ENCODE measurements at regions not wholly inside any gene's neighbourhood (a gene's known extent, or its start where the extent isn't known, plus 50 kb on each side); places are given as distances from the start of the nearest gene placed in this dataset.

DNA sequence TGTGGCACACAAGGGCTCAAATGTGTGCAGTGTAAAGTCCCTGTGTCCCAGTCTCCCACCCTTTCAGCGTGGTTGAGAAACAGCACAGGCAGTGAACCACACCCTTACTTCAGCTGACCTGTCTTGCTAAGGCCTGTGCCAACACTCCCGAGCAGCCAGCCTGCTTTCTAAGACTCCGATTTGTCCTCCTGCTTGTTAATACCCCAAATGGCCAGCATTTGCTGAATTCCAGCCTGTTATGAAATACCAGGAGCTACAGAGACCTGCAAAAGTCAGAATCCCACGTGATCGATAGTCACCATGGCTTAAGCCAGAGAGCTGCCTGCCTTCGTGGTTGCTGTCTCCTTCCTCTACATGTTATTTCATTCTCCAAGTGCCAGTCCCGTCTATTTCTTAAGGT lies 200.5 kb downstream of the FGF9 start:
- TF ChIP-seq, protein P1, sequence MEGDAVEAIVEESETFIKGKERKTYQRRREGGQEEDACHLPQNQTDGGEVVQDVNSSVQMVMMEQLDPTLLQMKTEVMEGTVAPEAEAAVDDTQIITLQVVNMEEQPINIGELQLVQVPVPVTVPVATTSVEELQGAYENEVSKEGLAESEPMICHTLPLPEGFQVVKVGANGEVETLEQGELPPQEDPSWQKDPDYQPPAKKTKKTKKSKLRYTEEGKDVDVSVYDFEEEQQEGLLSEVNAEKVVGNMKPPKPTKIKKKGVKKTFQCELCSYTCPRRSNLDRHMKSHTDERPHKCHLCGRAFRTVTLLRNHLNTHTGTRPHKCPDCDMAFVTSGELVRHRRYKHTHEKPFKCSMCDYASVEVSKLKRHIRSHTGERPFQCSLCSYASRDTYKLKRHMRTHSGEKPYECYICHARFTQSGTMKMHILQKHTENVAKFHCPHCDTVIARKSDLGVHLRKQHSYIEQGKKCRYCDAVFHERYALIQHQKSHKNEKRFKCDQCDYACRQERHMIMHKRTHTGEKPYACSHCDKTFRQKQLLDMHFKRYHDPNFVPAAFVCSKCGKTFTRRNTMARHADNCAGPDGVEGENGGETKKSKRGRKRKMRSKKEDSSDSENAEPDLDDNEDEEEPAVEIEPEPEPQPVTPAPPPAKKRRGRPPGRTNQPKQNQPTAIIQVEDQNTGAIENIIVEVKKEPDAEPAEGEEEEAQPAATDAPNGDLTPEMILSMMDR (IDR thresholded peaks at IDR 0.05 in 2 of 3, conservative IDR thresholded peaks at IDR 0.05 in 1 of 3; ENCODE audit: insufficient read depth in 2 of 3, low read depth in 1 of 3, low read length in 3 of 3) = no peak
- no peak for TF ChIP-seq SOX6 (IDR thresholded peaks at IDR 0.05)
- TF ChIP-seq RCOR1 (IDR thresholded peaks at IDR 0.05; ENCODE audit: borderline replicate concordance in 1 of 2, low read depth in 2 of 2, low read length in 2 of 2) = no peak
- no peak for TF ChIP-seq NRF1 (conservative IDR thresholded peaks at IDR 0.05 in 1 of 2, IDR thresholded peaks at IDR 0.05 in 1 of 2)
- TF ChIP-seq ZSCAN32 (CRISPR knock-in tag; IDR thresholded peaks at IDR 0.05) = no peak
- TF ChIP-seq, protein P2, sequence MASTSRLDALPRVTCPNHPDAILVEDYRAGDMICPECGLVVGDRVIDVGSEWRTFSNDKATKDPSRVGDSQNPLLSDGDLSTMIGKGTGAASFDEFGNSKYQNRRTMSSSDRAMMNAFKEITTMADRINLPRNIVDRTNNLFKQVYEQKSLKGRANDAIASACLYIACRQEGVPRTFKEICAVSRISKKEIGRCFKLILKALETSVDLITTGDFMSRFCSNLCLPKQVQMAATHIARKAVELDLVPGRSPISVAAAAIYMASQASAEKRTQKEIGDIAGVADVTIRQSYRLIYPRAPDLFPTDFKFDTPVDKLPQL (IDR thresholded peaks at IDR 0.05; ENCODE audit: extremely low read depth, insufficient read length) = no peak
- TF ChIP-seq YY1 (IDR thresholded peaks at IDR 0.05; ENCODE audit: borderline replicate concordance in 1 of 3, control insufficient read depth in 1 of 3, extremely low read depth in 1 of 3, insufficient read depth in 3 of 3, insufficient read length in 1 of 3, insufficient replicate concordance in 2 of 3, low read depth in 1 of 3, low read length in 2 of 3) = no peak
- TF ChIP-seq, protein P3, sequence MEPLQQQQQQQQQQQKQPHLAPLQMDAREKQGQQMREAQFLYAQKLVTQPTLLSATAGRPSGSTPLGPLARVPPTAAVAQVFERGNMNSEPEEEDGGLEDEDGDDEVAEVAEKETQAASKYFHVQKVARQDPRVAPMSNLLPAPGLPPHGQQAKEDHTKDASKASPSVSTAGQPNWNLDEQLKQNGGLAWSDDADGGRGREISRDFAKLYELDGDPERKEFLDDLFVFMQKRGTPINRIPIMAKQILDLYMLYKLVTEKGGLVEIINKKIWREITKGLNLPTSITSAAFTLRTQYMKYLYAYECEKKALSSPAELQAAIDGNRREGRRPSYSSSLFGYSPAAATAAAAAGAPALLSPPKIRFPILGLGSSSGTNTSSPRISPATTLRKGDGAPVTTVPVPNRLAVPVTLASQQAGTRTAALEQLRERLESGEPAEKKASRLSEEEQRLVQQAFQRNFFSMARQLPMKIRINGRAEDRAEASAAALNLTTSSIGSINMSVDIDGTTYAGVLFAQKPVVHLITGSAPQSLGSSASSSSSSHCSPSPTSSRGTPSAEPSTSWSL (CRISPR knock-in tag; IDR thresholded peaks at IDR 0.05; ENCODE audit: borderline replicate concordance) = no peak
- no peak for TF ChIP-seq POLR2A (conservative IDR thresholded peaks at IDR 0.05)
